NB4 (cell line): ENCODE measurements at regions not wholly inside any gene's neighbourhood (a gene's known extent, or its start where the extent isn't known, plus 50 kb on each side); places are given as distances from the start of the nearest gene placed in this dataset.

Experiments used
- POLR2A ChIP-seq: IDR thresholded peaks from 2 replicates; pipeline ENCODE4 v1.6.1; 2011; ENCODE audit warnings: mild to moderate bottlenecking; ENCODE audit not compliant: insufficient read length; ENCODE audit errors: extremely low read depth
- TF ChIP-seq, protein P1 (sequence below): IDR thresholded peaks from one replicate; pipeline ENCODE4 v1.5.1; 2012; ENCODE audit warnings: low read depth, low read length

DNA sequence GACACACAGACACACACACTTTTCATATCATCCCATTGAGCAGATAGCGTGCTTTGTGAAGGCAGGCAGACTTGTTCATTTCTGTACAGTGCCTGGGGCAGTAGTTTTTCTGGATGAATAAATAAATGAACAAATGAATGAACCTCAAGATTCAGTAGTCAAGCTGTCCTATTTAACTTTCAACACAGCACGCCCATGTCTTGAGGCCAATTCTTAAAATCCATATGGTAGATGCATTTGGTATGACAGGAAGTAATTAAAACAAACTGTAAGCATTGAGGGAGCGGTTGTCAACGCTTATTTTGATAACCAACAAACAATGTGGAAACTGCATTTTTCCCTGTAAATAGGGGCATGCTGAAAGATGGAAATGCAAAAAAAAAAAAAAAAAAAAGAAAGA is 80.0 kb upstream of the BNC1 start:
- no peak for TF ChIP-seq POLR2A
- TF ChIP-seq, protein P1, sequence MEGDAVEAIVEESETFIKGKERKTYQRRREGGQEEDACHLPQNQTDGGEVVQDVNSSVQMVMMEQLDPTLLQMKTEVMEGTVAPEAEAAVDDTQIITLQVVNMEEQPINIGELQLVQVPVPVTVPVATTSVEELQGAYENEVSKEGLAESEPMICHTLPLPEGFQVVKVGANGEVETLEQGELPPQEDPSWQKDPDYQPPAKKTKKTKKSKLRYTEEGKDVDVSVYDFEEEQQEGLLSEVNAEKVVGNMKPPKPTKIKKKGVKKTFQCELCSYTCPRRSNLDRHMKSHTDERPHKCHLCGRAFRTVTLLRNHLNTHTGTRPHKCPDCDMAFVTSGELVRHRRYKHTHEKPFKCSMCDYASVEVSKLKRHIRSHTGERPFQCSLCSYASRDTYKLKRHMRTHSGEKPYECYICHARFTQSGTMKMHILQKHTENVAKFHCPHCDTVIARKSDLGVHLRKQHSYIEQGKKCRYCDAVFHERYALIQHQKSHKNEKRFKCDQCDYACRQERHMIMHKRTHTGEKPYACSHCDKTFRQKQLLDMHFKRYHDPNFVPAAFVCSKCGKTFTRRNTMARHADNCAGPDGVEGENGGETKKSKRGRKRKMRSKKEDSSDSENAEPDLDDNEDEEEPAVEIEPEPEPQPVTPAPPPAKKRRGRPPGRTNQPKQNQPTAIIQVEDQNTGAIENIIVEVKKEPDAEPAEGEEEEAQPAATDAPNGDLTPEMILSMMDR: no peak
